GM10266 (cell line): ENCODE measurements at regions not wholly inside any gene's neighbourhood (a gene's known extent, or its start where the extent isn't known, plus 50 kb on each side); places are given as distances from the start of the nearest gene placed in this dataset.

Source experiments
- DNase-seq: peaks from one replicate; pipeline ENCODE4 v3.0.0; 2012; ENCODE audit errors: extremely low spot score
- TF ChIP-seq, protein P1 (sequence below): IDR thresholded peaks from 2 replicates; pipeline ENCODE4 v1.5.1; 2012; ENCODE audit warnings: mild to moderate bottlenecking, low read depth; ENCODE audit not compliant: control insufficient read depth, insufficient read depth; ENCODE audit errors: missing control alignments

DNA sequence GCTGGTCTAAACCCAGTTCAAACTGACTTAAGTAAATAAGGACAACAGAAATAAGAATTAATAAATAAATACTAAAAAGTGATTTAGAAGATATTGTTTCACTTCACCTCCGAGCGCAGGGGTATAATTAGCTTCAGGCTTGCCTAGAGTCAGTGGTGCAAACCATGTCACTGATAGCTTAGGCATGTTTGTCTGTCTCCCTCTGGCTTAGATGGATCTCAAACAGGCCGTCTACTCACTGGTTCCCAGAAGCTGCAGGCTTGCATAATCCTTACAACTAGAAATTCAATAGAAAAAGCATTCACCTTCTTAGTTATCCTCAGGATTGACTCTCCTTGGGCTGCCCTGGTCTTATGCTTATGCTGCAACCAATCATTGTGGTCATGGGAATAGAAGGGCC lies 629.8 kb upstream of the WWC1 start:
- DNase-seq: no peak
- TF ChIP-seq, protein P1, sequence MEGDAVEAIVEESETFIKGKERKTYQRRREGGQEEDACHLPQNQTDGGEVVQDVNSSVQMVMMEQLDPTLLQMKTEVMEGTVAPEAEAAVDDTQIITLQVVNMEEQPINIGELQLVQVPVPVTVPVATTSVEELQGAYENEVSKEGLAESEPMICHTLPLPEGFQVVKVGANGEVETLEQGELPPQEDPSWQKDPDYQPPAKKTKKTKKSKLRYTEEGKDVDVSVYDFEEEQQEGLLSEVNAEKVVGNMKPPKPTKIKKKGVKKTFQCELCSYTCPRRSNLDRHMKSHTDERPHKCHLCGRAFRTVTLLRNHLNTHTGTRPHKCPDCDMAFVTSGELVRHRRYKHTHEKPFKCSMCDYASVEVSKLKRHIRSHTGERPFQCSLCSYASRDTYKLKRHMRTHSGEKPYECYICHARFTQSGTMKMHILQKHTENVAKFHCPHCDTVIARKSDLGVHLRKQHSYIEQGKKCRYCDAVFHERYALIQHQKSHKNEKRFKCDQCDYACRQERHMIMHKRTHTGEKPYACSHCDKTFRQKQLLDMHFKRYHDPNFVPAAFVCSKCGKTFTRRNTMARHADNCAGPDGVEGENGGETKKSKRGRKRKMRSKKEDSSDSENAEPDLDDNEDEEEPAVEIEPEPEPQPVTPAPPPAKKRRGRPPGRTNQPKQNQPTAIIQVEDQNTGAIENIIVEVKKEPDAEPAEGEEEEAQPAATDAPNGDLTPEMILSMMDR: no peak

DNA sequence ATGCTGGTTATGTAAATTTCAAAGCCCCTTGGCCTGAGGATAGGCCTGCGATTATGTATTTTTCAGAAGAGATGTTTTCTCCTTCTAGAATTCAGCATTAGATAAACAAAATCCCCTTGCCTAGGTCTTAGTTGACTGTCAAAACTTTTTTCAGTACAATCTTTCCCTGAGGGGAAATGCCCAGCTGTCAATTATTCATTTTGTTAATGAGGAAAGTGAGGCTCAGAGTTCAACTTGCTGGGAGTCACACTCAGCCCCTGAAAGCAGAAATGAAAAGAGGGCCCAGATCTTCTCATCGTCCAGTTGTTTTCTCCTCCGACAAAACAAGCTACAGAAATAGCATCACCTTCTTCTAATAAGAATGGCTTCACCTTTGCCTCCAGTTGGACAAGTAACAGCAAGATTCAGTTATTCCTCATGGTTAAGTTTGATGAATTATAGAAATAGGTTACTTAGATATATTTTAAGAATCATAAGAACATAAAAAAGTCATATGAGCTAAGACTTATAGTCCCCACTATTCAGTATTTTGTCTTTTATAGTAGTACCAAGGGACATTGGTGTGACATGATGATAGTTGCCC lies 627.1 kb upstream of the WWC1 start:
- TF ChIP-seq, protein P1: no peak
- DNase-seq: no peak

DNA sequence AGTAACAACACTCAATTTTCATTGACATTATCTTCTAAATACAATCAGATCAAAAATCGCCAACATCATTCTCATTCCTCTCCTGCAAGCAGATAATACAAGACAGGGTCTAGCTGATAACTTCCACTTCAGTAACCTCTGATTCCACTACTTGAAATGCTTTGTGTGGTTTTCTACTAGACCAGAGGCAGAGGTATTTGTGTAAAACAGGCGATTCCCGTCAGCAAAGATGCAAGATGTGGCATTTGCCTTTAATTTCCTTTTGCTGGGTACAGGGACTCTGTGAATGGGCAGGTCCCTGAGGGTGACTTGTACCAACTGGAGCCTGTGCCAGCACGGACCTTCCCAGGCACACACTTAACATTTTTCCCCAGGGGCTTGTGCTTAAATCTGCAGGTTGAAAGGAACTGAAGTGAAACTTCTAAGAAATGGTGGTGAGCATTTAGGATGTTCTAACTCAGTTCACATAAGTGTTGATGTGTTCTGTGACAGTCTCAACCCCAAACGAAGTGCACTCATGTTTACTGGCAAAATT lies 625.5 kb upstream of the WWC1 start:
- no peak for DNase-seq
- TF ChIP-seq, protein P1: no peak

DNA sequence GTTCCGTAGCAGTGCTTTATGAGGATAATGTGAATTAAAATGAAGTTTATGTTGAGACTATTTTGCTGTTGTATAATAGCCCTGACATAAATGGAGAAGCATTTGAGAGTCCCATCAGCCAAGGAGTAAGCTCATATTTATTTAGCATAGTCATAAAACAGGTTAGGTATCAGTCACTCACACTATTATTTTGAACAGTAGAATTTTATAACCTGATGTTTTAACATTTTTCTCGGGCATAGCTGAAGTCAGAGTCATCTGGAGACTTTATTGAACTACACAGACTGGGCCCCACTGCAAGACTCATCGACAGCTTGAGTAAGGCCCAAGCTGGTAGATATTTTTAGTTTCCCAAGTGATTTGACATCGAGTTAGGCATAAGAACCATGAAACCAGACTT lies 620.3 kb upstream of the WWC1 start:
- TF ChIP-seq, protein P1: no peak
- DNase-seq: no peak

DNA sequence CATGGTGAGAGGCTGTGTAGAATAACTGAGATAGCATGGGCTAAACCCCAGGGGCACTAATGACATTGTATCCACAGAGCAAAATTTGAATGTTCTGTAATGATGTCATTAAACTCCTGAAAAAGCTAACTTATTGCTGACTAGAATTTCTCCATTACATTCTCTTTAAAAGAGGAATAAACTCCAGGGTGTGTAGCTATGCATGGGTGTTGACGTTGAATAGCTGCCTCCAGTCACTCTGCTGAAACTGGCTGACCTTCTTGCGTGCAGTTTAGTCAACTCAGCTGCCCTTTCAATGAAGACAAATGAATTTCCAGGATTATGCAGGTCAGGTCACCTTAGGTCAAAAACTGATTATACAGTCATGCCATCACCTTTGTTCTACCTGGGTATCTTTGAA lies 617.5 kb upstream of the WWC1 start:
- no peak for DNase-seq

DNA sequence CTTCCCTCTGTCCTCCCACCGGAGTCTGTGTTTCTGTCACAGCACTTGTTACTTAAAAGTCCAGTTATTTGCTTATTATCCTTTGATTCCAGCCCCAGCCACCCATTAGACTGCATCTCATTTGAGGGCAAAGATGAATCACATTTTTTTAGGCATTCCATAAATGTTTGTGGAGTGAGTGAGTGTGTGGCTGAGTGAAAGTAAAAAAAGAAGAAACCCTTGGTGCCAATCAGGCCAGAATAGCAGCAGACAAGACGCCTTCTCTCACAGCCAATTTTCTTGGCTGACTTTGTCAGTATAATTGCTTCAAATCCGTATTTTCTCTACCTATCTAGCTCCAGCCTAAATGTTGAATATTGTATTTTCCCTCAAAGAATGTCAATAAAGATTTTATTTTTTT lies 613.0 kb upstream of the WWC1 start:
- no peak for DNase-seq

More for the DNA sequence above, 617.5 kb upstream of the WWC1 start:
- TF ChIP-seq, protein P1: no peak

DNA sequence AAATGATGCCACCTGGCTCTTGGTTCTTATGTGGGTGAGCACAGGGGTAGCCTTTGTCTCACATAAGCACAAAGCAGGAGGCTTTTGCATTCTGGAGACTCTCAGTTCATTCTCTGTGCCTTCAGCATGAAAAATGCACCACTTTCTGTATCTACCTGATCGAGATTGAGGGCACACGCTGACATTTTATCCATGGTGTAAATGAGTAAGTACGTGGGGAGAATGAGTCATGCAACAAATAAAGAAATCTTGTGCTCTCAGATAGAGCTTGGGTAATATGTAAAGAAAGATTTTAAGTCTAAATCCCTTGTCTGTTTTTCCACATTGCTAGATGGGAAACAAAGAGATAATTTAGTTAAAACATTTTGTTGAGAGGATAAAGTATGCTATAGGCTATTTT lies 607.2 kb upstream of the WWC1 start:
- TF ChIP-seq, protein P1: no peak
- no peak for DNase-seq

More for the DNA sequence above, 613.0 kb upstream of the WWC1 start:
- TF ChIP-seq, protein P1: no peak
